BJ (cell line): ENCODE measurements at regions not wholly inside any gene's neighbourhood (a gene's known extent, or its start where the extent isn't known, plus 50 kb on each side); places are given as distances from the start of the nearest gene placed in this dataset.

Source experiments
- CTCF ChIA-PET: fragments of 350-600 bp; formaldehyde crosslinking; extraction: SDS; loops from one replicate; lab custom pipeline; 2021; ENCODE audit warnings: antibody characterized with exemption, inconsistent platforms; lab: Yijun Ruan, JAX
- POLR2A ChIA-PET: fragments of 300-600 bp; sonication (Branson Sonifier 250); formaldehyde crosslinking; extraction: SDS; loops from one replicate; lab custom pipeline; 2021; ENCODE audit warnings: antibody characterized with exemption; lab: Charles Lee
- DNase-seq: peaks from one replicate; pipeline ENCODE4 v3.0.0-alpha.2; 2011; ENCODE audit warnings: low read depth
- H3K27me3 ChIP-seq: 2 replicates; pipeline ENCODE4 v1.6.0; 2011; ENCODE audit warnings: low read length; ENCODE audit not compliant: control insufficient read depth, insufficient read depth
- H3K36me3 ChIP-seq: 2 replicates; pipeline ENCODE4 v1.5.1; 2011; ENCODE audit warnings: low read length; ENCODE audit not compliant: control insufficient read depth, insufficient read depth
- H3K4me3 ChIP-seq: 2 replicates; pipeline ENCODE4 v1.5.1; 2011; ENCODE audit warnings: low read depth, mild to moderate bottlenecking, control low read depth, low read length
- TF ChIP-seq, protein P1 (sequence below): IDR thresholded peaks from 2 replicates; pipeline ENCODE4 v1.5.1; 2011; ENCODE audit warnings: low read depth, mild to moderate bottlenecking, control low read depth, inconsistent platforms, low read length, moderate library complexity; ENCODE audit not compliant: insufficient read depth

DNA sequence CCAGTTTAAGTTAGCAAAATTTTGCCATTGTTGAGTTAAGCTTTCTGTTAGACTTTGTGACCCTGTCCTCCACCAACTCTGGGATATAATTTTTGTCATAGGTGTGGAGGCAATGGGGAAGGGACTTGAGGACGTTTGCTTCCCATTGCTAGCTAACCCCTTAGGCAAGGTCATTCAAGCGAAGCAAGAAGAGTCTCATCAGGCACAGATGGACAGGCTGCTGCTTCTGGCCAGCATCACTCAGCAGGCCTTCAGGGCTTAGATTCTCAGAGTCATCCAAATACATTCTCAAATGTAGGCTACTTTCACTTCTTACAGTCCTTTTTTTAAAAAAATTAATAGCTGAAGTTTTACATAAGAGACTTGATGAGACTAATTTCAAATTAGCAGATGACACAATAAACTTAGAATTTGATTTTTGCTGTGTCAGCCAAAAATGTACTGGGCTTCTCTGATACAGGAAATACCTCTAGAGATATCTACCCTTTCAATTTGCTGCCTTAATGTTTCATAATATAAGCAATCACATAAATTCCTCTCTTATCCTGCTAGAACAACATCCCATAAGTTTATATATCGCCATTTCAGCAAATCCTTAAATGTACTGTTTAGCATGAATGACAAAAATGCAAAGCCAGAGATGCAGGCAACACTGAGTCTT lies 875.2 kb downstream of the FLRT2 start:
- Histone ChIP-seq H3K4me3 (no peak overlapping the region), H3K36me3 (no peaks in the 10 kb centered on the region), H3K27me3 (no peaks in the 10 kb centered on the region)
- POLR2A ChIA-PET = no interaction called here
- DNase-seq = no peak
- CTCF ChIA-PET = no interaction called here
- TF ChIP-seq, protein P1, sequence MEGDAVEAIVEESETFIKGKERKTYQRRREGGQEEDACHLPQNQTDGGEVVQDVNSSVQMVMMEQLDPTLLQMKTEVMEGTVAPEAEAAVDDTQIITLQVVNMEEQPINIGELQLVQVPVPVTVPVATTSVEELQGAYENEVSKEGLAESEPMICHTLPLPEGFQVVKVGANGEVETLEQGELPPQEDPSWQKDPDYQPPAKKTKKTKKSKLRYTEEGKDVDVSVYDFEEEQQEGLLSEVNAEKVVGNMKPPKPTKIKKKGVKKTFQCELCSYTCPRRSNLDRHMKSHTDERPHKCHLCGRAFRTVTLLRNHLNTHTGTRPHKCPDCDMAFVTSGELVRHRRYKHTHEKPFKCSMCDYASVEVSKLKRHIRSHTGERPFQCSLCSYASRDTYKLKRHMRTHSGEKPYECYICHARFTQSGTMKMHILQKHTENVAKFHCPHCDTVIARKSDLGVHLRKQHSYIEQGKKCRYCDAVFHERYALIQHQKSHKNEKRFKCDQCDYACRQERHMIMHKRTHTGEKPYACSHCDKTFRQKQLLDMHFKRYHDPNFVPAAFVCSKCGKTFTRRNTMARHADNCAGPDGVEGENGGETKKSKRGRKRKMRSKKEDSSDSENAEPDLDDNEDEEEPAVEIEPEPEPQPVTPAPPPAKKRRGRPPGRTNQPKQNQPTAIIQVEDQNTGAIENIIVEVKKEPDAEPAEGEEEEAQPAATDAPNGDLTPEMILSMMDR = no peak

DNA sequence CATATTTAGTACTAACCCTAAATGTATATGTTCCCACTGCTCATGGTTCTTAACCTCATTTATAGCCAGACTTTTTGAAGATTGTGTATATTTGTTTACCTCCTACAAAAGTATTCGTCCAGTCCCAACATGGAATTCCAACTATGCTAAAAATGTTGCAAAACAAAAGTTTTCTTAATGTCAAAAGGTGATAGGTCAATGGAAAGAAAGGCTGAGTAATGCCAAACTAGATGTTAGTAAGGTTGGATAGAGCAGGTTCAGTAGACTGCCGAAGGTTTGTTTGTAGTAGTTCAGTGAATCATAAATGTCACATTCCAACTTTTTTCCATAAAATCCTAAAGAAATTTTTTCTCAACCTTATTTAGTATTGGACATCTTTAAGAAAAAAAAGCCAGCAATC lies 874.5 kb downstream of the FLRT2 start:
- TF ChIP-seq, protein P1 = no peak
- POLR2A ChIA-PET = no interaction called here
- Histone ChIP-seq H3K36me3 (no peaks in the 10 kb centered on the region), H3K4me3 (no peak overlapping the region), H3K27me3 (no peaks in the 10 kb centered on the region)
- CTCF ChIA-PET = no interaction called here
- no peak for DNase-seq

DNA sequence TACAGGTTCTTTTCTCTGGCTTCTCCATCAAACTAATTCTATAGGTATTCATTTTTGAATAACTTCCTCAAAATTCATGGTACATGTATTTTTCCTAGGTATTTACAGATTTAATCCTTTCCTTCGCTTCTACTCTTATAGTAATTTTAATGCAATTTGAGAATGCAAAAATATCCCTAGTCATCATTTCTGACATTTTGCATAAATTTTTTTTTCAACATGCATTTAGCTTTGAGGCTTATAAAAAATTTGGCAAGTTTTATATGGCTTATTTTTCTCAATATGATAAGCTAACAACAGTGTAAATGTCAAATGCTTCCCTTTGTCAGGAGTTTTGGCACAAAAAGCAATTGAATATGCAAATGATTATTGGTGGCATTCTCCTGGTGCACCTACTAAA lies 872.6 kb downstream of the FLRT2 start:
- no peaks in the 10 kb centered on the region for H3K27me3 ChIP-seq
- ChIA-PET POLR2A (no interaction called here), CTCF (interaction anchor here (0.7 kb wide), 1 partner anchor 39 kb away, joined by 3 read pairs; no protein-coding TSS in a partner anchor)
- no peaks in the 10 kb centered on the region for H3K36me3 ChIP-seq
- no peak for DNase-seq
- TF ChIP-seq, protein P1 = no peak
- H3K4me3 ChIP-seq = no peak overlapping the region

DNA sequence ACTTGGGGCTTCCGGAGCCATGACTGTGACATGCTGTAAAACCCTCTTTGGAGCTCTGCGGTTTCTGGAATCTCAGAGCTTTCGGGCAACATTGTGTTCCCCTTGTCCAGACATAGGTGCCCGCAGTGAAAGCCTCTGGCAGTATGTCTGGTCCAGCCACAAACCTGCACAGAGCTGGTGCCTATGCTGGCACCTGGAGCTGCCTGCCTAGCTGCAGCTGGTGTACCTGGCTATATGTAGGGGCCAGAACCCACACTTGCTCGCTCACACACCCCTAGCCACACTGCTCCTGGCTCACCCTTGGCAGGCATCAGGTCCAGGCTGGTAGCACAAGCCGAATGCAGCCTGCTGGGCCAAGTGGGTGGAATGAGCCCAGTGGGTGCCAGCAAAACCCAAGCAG lies 861.1 kb downstream of the FLRT2 start:
- CTCF ChIA-PET = no interaction called here
- Histone ChIP-seq H3K27me3 (no peaks in the 10 kb centered on the region), H3K36me3 (no peaks in the 10 kb centered on the region), H3K4me3 (no peak overlapping the region)
- TF ChIP-seq, protein P1 = no peak
- DNase-seq = no peak
- POLR2A ChIA-PET = no interaction called here

DNA sequence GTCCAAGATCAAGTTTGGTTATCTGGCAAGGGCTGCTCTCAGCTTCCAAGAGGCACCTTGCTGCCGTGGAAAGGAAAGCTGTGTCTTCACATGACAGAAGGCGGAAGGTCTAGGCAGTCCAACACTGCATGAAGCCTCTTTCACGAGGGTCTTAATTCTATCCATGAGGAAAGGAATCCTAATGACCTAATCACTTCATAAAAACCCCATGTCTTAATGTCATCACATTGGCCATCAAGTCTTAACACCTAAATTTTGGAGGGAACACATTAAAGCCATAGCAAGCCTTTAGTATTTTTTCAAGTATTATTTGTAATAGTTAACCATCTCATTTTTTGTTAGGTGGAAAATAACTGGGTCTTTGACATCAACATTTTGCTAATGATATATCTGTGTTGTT lies 858.3 kb downstream of the FLRT2 start:
- CTCF ChIA-PET = no interaction called here

More for the DNA sequence above, 858.3 kb downstream of the FLRT2 start:
- H3K4me3 ChIP-seq = no peak overlapping the region
- H3K36me3 ChIP-seq = no peaks in the 10 kb centered on the region
- POLR2A ChIA-PET = no interaction called here
- no peaks in the 10 kb centered on the region for H3K27me3 ChIP-seq
- TF ChIP-seq, protein P1 = no peak
- no peak for DNase-seq
